Caco-2 (cell line): ENCODE measurements at regions not wholly inside any gene's neighbourhood (a gene's known extent, or its start where the extent isn't known, plus 50 kb on each side); places are given as distances from the start of the nearest gene placed in this dataset.

ENCODE experiments used
- BruUV-seq: library from RNA; stranded (reverse); fragments of 400-500 nt; replicated peaks from 2 replicates; lab custom pipeline; 2021; lab: Mats Ljungman, UMichigan
- CTCF ChIA-PET: fragments of 300-600 bp; sonication (Branson Sonifier 250); formaldehyde crosslinking; loops from one replicate; lab custom pipeline; 2022; ENCODE audit warnings: antibody characterized with exemption; lab: Charles Lee
- POLR2A ChIA-PET: fragments of 300-600 bp; sonication (Branson Sonifier 250); formaldehyde crosslinking; loops from one replicate; lab custom pipeline; 2022; ENCODE audit warnings: antibody characterized with exemption; lab: Charles Lee
- DNase-seq, 2 experiments: peaks; one replicate each; pipeline versions ENCODE4 v3.0.0 to v3.0.0-alpha.2; 2020 to 2022
- H3K27me3 ChIP-seq: replicated peaks from 2 replicates; pipeline ENCODE4 v1.6.0; 2011; ENCODE audit warnings: low read length; ENCODE audit not compliant: control insufficient read depth, insufficient read depth
- H3K36me3 ChIP-seq: 2 replicates; pipeline ENCODE4 v1.5.1; 2011; ENCODE audit warnings: low read length; ENCODE audit not compliant: control insufficient read depth, insufficient read depth
- H3K4me1 ChIP-seq: fragments of 250-450 bp; sonication (Bioruptor Pico); 2 replicates; pipeline ENCODE4 v1.5.1; 2020; ENCODE audit warnings: mild to moderate bottlenecking
- H3K4me3 ChIP-seq: 2 replicates; pipeline ENCODE4 v1.5.1; 2011; ENCODE audit warnings: low read depth, mild to moderate bottlenecking, control low read depth, low read length
- H3K9me3 ChIP-seq: fragments of 250-450 bp; sonication (Bioruptor Pico); 2 replicates; pipeline ENCODE4 v1.5.1; 2020; ENCODE audit warnings: mild to moderate bottlenecking, moderate library complexity
- H3K27ac Mint-ChIP-seq: one replicate; pipeline ENCODE4 v1.8.0; 2022; ENCODE audit warnings: mixed read lengths; ENCODE audit not compliant: unreplicated experiment
- H3K27me3 Mint-ChIP-seq: one replicate; pipeline ENCODE4 v1.8.0; 2022; ENCODE audit warnings: mixed read lengths; ENCODE audit not compliant: insufficient read depth, unreplicated experiment
- H3K36me3 Mint-ChIP-seq: one replicate; pipeline ENCODE4 v1.8.0; 2022; ENCODE audit warnings: mild to moderate bottlenecking, mixed read lengths; ENCODE audit not compliant: insufficient read depth, unreplicated experiment
- H3K4me1 Mint-ChIP-seq: one replicate; pipeline ENCODE4 v1.8.0; 2022; ENCODE audit warnings: low read depth, mixed read lengths; ENCODE audit not compliant: unreplicated experiment
- H3K4me3 Mint-ChIP-seq: one replicate; pipeline ENCODE4 v1.8.0; 2022; ENCODE audit warnings: mild to moderate bottlenecking, moderate library complexity, mixed read lengths; ENCODE audit not compliant: unreplicated experiment
- H3K9me3 Mint-ChIP-seq: one replicate; pipeline ENCODE4 v1.8.0; 2022; ENCODE audit warnings: mixed read lengths; ENCODE audit not compliant: unreplicated experiment
- CTCF ChIP-seq, 2 experiments: fragments of 200-600 bp in 1 of 2; IDR thresholded peaks; 1 replicate in 1 of 2; 2 replicates in 1 of 2; pipeline versions ENCODE4 v1.5.1 to v1.8.0; 2011 to 2022; ENCODE audit warnings: antibody characterized with exemption in 1 of 2, control low read depth in 1 of 2, inconsistent platforms in 1 of 2, low read depth in 1 of 2, low read length in 1 of 2, mild to moderate bottlenecking in 1 of 2, moderate library complexity in 1 of 2; ENCODE audit not compliant: insufficient read depth in 1 of 2, severe bottlenecking in 1 of 2, unreplicated experiment in 1 of 2
- intact Hi-C: fragments of 100-400 bp; cut with micrococcal nuclease; formaldehyde crosslinking; loops from one replicate; pipeline ENCODE4 v1.10.0; 2022; ENCODE audit not compliant: unreplicated experiment

- BruUV-seq, result no TSS peak
- intact Hi-C loops, result no loop called here
- CTCF ChIA-PET, result no interaction called here
Measured at GRCh38 chr11:38274031-38274430, 1676.0 kb upstream of the RAG2 start.

GRCh38 chr11:38272376-38272775 lies 1674.3 kb upstream of the RAG2 start:
- POLR2A ChIA-PET, result no interaction called here

More at GRCh38 chr11:38274031-38274430, 1676.0 kb upstream of the RAG2 start:
- no peaks in the 10 kb centered on the region for H3K4me1 Mint-ChIP-seq
- no peaks in the 10 kb centered on the region for H3K27me3 ChIP-seq
- no peaks in the 10 kb centered on the region for H3K36me3 ChIP-seq
- H3K4me3 Mint-ChIP-seq, result no peak overlapping the region
- no peak for DNase-seq
- no peak for TF ChIP-seq CTCF (IDR thresholded peaks at IDR 0.05; ENCODE audit: insufficient read depth in 1 of 2, low read depth in 1 of 2, low read length in 1 of 2, severe bottlenecking in 1 of 2, unreplicated experiment in 1 of 2)
- H3K4me1 ChIP-seq, result no peaks in the 10 kb centered on the region
- H3K9me3 ChIP-seq, result peaks cover 3% of the 10 kb centered on the region; the same call in 1 of the 2 replicates
- POLR2A ChIA-PET, result no interaction called here
- peaks cover 4% of the 10 kb centered on the region for H3K9me3 Mint-ChIP-seq
- no peak overlapping the region for H3K27ac Mint-ChIP-seq
- H3K36me3 Mint-ChIP-seq, result no peaks in the 10 kb centered on the region
- H3K4me3 ChIP-seq, result no peak overlapping the region
- H3K27me3 Mint-ChIP-seq, result no peaks in the 10 kb centered on the region

GRCh38 chr11:38266691-38267090 lies 1668.7 kb upstream of the RAG2 start:
- H3K4me3 Mint-ChIP-seq, result no peak overlapping the region
- H3K4me1 Mint-ChIP-seq, result no peaks in the 10 kb centered on the region
- no peak for DNase-seq
- no peak overlapping the region for H3K4me3 ChIP-seq
- CTCF ChIA-PET, result no interaction called here
- H3K9me3 Mint-ChIP-seq, result peaks cover 41% of the 10 kb centered on the region
- TF ChIP-seq CTCF (IDR thresholded peaks at IDR 0.05; ENCODE audit: insufficient read depth in 1 of 2, low read depth in 1 of 2, low read length in 1 of 2, severe bottlenecking in 1 of 2, unreplicated experiment in 1 of 2), result no peak
- no peaks in the 10 kb centered on the region for H3K36me3 ChIP-seq
- intact Hi-C loops, result no loop called here
- peaks cover 5% of the 10 kb centered on the region; the same call in 1 of the 2 replicates for H3K9me3 ChIP-seq
- H3K4me1 ChIP-seq, result no peaks in the 10 kb centered on the region
- no peaks in the 10 kb centered on the region for H3K27me3 ChIP-seq
- no peaks in the 10 kb centered on the region for H3K27me3 Mint-ChIP-seq
- BruUV-seq, result no TSS peak
- no peak overlapping the region for H3K27ac Mint-ChIP-seq
- POLR2A ChIA-PET, result no interaction called here
- H3K36me3 Mint-ChIP-seq, result no peaks in the 10 kb centered on the region

More at GRCh38 chr11:38272376-38272775, 1674.3 kb upstream of the RAG2 start:
- no peaks in the 10 kb centered on the region for H3K36me3 Mint-ChIP-seq
- intact Hi-C loops, result no loop called here
- no peaks in the 10 kb centered on the region for H3K27me3 Mint-ChIP-seq
- no TSS peak for BruUV-seq
- Histone ChIP-seq H3K9me3 (peaks cover 3% of the 10 kb centered on the region; the same call in 1 of the 2 replicates), H3K4me3 (no peak overlapping the region), H3K36me3 (no peaks in the 10 kb centered on the region), H3K27me3 (no peaks in the 10 kb centered on the region), H3K4me1 (no peaks in the 10 kb centered on the region)
- no peak for TF ChIP-seq CTCF (IDR thresholded peaks at IDR 0.05; ENCODE audit: insufficient read depth in 1 of 2, low read depth in 1 of 2, low read length in 1 of 2, severe bottlenecking in 1 of 2, unreplicated experiment in 1 of 2)
- no peak overlapping the region for H3K27ac Mint-ChIP-seq
- no peak overlapping the region for H3K4me3 Mint-ChIP-seq
- DNase-seq, result no peak
- peaks cover 13% of the 10 kb centered on the region for H3K9me3 Mint-ChIP-seq
- no peaks in the 10 kb centered on the region for H3K4me1 Mint-ChIP-seq
- CTCF ChIA-PET, result no interaction called here
